Stimulated activated effector memory CD8-positive, alpha-beta T cell treated with anti-CD3 and anti-CD28 coated beads, Interleukin-12 subunit alpha, Interleukin-12 subunit beta, amount 100 ng/mL, for 72 hours (primary cell): ENCODE measurements at regions not wholly inside any gene's neighbourhood (a gene's known extent, or its start where the extent isn't known, plus 50 kb on each side); places are given as distances from the start of the nearest gene placed in this dataset.

Source experiments
- ATAC-seq: fragments of 150-1000 bp; cut with Tn5 transposase; 2 replicates; pipeline ENCODE4 v1.10.0; 2021
- DNase-seq, 2 donors: peaks; one replicate each; pipeline ENCODE4 v3.0.0; 2021 to 2022; ENCODE audit warnings: low spot score in 2 of 2
- H3K27ac Mint-ChIP-seq: one replicate; pipeline ENCODE4 v1.8.0; 2022; ENCODE audit warnings: mild to moderate bottlenecking, mixed read lengths
- H3K36me3 Mint-ChIP-seq: one replicate; pipeline ENCODE4 v1.8.0; 2022; ENCODE audit warnings: mild to moderate bottlenecking, mixed read lengths
- H3K4me1 Mint-ChIP-seq: one replicate; pipeline ENCODE4 v1.8.0; 2022; ENCODE audit warnings: mixed read lengths
- H3K4me3 Mint-ChIP-seq: one replicate; pipeline ENCODE4 v1.8.0; 2022; ENCODE audit warnings: mild to moderate bottlenecking, mixed read lengths
- H3K9me3 Mint-ChIP-seq: one replicate; pipeline ENCODE4 v1.8.0; 2022; ENCODE audit warnings: mixed read lengths

GRCh38 chr17:5677620-5678019, 93.3 kb upstream of the NLRP1 start:
- DNase-seq: no peak

GRCh38 chr17:5678171-5678570, 93.9 kb upstream of the NLRP1 start:
- Mint-ChIP-seq H3K36me3 (no peaks in the 10 kb centered on the region), H3K9me3 (no peaks in the 10 kb centered on the region), H3K4me1 (peaks cover under 1% of the 10 kb centered on the region), H3K27ac (no peak overlapping the region), H3K4me3 (no peak overlapping the region)
- ATAC-seq (no peak), DNase-seq (no peak)

More at GRCh38 chr17:5677620-5678019, 93.3 kb upstream of the NLRP1 start:
- Mint-ChIP-seq H3K27ac (no peak overlapping the region), H3K4me1 (peaks cover 6% of the 10 kb centered on the region), H3K9me3 (no peaks in the 10 kb centered on the region), H3K4me3 (no peak overlapping the region), H3K36me3 (no peaks in the 10 kb centered on the region)
- ATAC-seq: no peak

- Mint-ChIP-seq H3K27ac (no peak overlapping the region), H3K4me1 (no peaks in the 10 kb centered on the region), H3K4me3 (no peak overlapping the region), H3K36me3 (no peaks in the 10 kb centered on the region), H3K9me3 (no peaks in the 10 kb centered on the region)
- no peak for DNase-seq
- ATAC-seq: no peak
These were observed 96.5 kb upstream of the NLRP1 start for GRCh38 chr17:5680766-5681165.

- H3K9me3 Mint-ChIP-seq: no peaks in the 10 kb centered on the region
- no peaks in the 10 kb centered on the region for H3K36me3 Mint-ChIP-seq
- H3K4me3 Mint-ChIP-seq: no peak overlapping the region
- DNase-seq (no peak), ATAC-seq (no peak)
- H3K4me1 Mint-ChIP-seq: no peaks in the 10 kb centered on the region
- no peak overlapping the region for H3K27ac Mint-ChIP-seq
These were observed 98.9 kb upstream of the NLRP1 start for GRCh38 chr17:5683241-5683640.

GRCh38 chr17:5686074-5686635, 101.8 kb upstream of the NLRP1 start:
- no peak for ATAC-seq
- H3K36me3 Mint-ChIP-seq: no peaks in the 10 kb centered on the region

GRCh38 chr17:5687646-5688045, 103.3 kb upstream of the NLRP1 start:
- Mint-ChIP-seq H3K27ac (no peak overlapping the region), H3K9me3 (no peaks in the 10 kb centered on the region)

More at GRCh38 chr17:5686074-5686635, 101.8 kb upstream of the NLRP1 start:
- Mint-ChIP-seq H3K4me3 (no peak overlapping the region), H3K9me3 (no peaks in the 10 kb centered on the region), H3K27ac (no peak overlapping the region), H3K4me1 (no peaks in the 10 kb centered on the region)
- no peak for DNase-seq

GRCh38 chr17:5693821-5694220, 109.5 kb upstream of the NLRP1 start:
- Mint-ChIP-seq H3K4me1 (no peaks in the 10 kb centered on the region), H3K9me3 (no peaks in the 10 kb centered on the region), H3K36me3 (no peaks in the 10 kb centered on the region), H3K4me3 (no peak overlapping the region), H3K27ac (no peak overlapping the region)
- DNase-seq (no peak), ATAC-seq (no peak)

More at GRCh38 chr17:5687646-5688045, 103.3 kb upstream of the NLRP1 start:
- H3K4me3 Mint-ChIP-seq: no peak overlapping the region
- DNase-seq (no peak), ATAC-seq (no peak)
- H3K4me1 Mint-ChIP-seq: no peaks in the 10 kb centered on the region
- no peaks in the 10 kb centered on the region for H3K36me3 Mint-ChIP-seq

GRCh38 chr17:5694551-5694950, 110.2 kb upstream of the NLRP1 start:
- no peak overlapping the region for H3K4me3 Mint-ChIP-seq
- ATAC-seq (no peak), DNase-seq (no peak)
- no peaks in the 10 kb centered on the region for H3K36me3 Mint-ChIP-seq
- H3K27ac Mint-ChIP-seq: no peak overlapping the region
- H3K4me1 Mint-ChIP-seq: no peaks in the 10 kb centered on the region
- no peaks in the 10 kb centered on the region for H3K9me3 Mint-ChIP-seq

GRCh38 chr17:5695480-5695879, 111.2 kb upstream of the NLRP1 start:
- H3K4me1 Mint-ChIP-seq: no peaks in the 10 kb centered on the region
- DNase-seq (no peak), ATAC-seq (no peak)
- no peak overlapping the region for H3K4me3 Mint-ChIP-seq
- no peaks in the 10 kb centered on the region for H3K9me3 Mint-ChIP-seq
- no peak overlapping the region for H3K27ac Mint-ChIP-seq
- no peaks in the 10 kb centered on the region for H3K36me3 Mint-ChIP-seq

- no peaks in the 10 kb centered on the region for H3K4me1 Mint-ChIP-seq
- H3K9me3 Mint-ChIP-seq: no peaks in the 10 kb centered on the region
- H3K4me3 Mint-ChIP-seq: no peak overlapping the region
- ATAC-seq (no peak), DNase-seq (no peak)
- no peak overlapping the region for H3K27ac Mint-ChIP-seq
- H3K36me3 Mint-ChIP-seq: no peaks in the 10 kb centered on the region
These were observed 114.7 kb upstream of the NLRP1 start for GRCh38 chr17:5698959-5699358.

GRCh38 chr17:5699814-5700213, 115.5 kb upstream of the NLRP1 start:
- DNase-seq: no peak
- no peak for ATAC-seq
- Mint-ChIP-seq H3K36me3 (no peaks in the 10 kb centered on the region), H3K9me3 (no peaks in the 10 kb centered on the region), H3K27ac (no peak overlapping the region), H3K4me3 (no peak overlapping the region), H3K4me1 (no peaks in the 10 kb centered on the region)

- Mint-ChIP-seq H3K36me3 (no peaks in the 10 kb centered on the region), H3K27ac (peak overlapping the region; percentile 51), H3K9me3 (no peaks in the 10 kb centered on the region), H3K4me3 (no peak overlapping the region), H3K4me1 (no peaks in the 10 kb centered on the region)
- ATAC-seq: no peak
- DNase-seq: no peak
These were observed 116.4 kb upstream of the NLRP1 start for GRCh38 chr17:5700745-5701144.

GRCh38 chr17:5701381-5701780, 117.1 kb upstream of the NLRP1 start:
- Mint-ChIP-seq H3K4me1 (no peaks in the 10 kb centered on the region), H3K9me3 (no peaks in the 10 kb centered on the region), H3K4me3 (no peak overlapping the region), H3K36me3 (no peaks in the 10 kb centered on the region), H3K27ac (no peak overlapping the region)
- no peak for DNase-seq
- no peak for ATAC-seq

- no peaks in the 10 kb centered on the region for H3K9me3 Mint-ChIP-seq
- no peaks in the 10 kb centered on the region for H3K4me1 Mint-ChIP-seq
- DNase-seq (no peak), ATAC-seq (no peak)
- H3K27ac Mint-ChIP-seq: no peak overlapping the region
- H3K4me3 Mint-ChIP-seq: no peak overlapping the region
- no peaks in the 10 kb centered on the region for H3K36me3 Mint-ChIP-seq
These were observed 118.7 kb upstream of the NLRP1 start for GRCh38 chr17:5702951-5703510.

- ATAC-seq (no peak), DNase-seq (no peak)
- Mint-ChIP-seq H3K4me3 (no peak overlapping the region), H3K36me3 (no peaks in the 10 kb centered on the region), H3K9me3 (no peaks in the 10 kb centered on the region), H3K27ac (no peak overlapping the region), H3K4me1 (no peaks in the 10 kb centered on the region)
These were observed 119.4 kb upstream of the NLRP1 start for GRCh38 chr17:5703736-5704135.

- DNase-seq: no peak
- H3K27ac Mint-ChIP-seq: no peak overlapping the region
- H3K36me3 Mint-ChIP-seq: no peaks in the 10 kb centered on the region
- H3K4me1 Mint-ChIP-seq: no peaks in the 10 kb centered on the region
- peaks cover under 1% of the 10 kb centered on the region for H3K9me3 Mint-ChIP-seq
- H3K4me3 Mint-ChIP-seq: no peak overlapping the region
- ATAC-seq: no peak
These were observed 121.0 kb upstream of the NLRP1 start for GRCh38 chr17:5705081-5705875.
